Large intestine (tissue), 3 donors: ENCODE measurements at regions not wholly inside any gene's neighbourhood (a gene's known extent, or its start where the extent isn't known, plus 50 kb on each side); places are given as distances from the start of the nearest gene placed in this dataset.

Experiments
- DNase-seq, 2 donors: peaks; one replicate each; pipeline versions ENCODE4 v3.0.0 to v3.0.0-alpha.2; 2013
- H3K27ac ChIP-seq: one replicate; pipeline ENCODE4 v1.5.1; 2013; ENCODE audit warnings: low read length
- H3K27me3 ChIP-seq: 2 replicates; pipeline ENCODE4 v1.6.1; 2013; ENCODE audit warnings: low read length; ENCODE audit not compliant: control insufficient read depth, insufficient read depth
- H3K36me3 ChIP-seq: 2 replicates; pipeline ENCODE4 v1.6.1; 2013; ENCODE audit warnings: low read length; ENCODE audit not compliant: control insufficient read depth, insufficient read depth
- H3K4me1 ChIP-seq: one replicate; pipeline ENCODE4 v1.6.1; 2013; ENCODE audit warnings: low read length; ENCODE audit not compliant: control insufficient read depth, insufficient read depth
- H3K4me3 ChIP-seq: one replicate; pipeline ENCODE4 v1.5.1; 2013; ENCODE audit warnings: low read length
- H3K9me3 ChIP-seq: one replicate; pipeline ENCODE4 v1.6.1; 2013; ENCODE audit warnings: mild to moderate bottlenecking, low read depth, low read length, moderate library complexity; ENCODE audit not compliant: control insufficient read depth
- WGBS: methylation state at CpG from one replicate; pipeline ENCODE4 v1.1.5; 2013; ENCODE audit warnings: low lambda C conversion rate; ENCODE audit not compliant: insufficient coverage; 5-methylcytosine and 5-hydroxymethylcytosine counted together

DNA sequence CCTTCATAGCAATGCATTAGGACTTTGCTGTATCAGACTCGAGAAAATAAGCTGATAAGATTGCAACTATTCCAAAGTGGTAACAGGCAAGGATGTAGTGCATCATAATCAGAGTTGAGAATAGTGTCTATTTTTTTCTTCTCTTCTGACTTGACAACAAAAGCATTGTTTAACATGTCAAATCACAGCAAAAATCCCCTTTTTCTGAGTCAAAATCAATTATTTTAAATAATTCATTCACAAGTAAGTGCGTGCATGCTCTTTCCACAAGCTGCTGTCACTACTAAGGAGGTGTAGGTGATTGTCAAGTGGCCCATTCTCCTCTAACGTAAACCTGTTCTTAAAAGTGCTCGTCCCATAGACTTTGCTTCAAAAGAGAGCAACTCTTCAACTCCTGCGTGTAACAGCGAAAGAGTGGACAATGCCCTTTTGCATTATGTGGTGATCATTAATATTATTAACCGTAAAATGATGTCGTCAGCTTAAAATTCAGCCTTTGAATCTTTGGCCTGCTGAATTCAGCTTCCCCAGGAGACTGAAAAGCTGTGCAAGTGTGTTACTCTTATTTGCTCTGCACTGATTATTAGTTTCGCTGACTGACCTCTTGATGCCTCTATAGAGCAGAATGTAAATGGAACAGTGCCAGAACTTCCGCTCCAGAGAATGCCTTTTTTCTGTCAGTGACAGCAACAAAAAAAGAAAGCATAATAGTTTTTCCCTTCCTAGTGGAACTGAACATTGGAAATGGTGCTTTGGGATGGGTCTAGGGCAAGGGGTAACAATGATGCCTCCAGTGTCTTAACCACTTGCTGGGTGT lies 680.8 kb upstream of the SEMA6A start:
- WGBS = 100% methylated on average over 1 of the region's 10 CpGs
- no peak overlapping the region for H3K27ac ChIP-seq

DNA sequence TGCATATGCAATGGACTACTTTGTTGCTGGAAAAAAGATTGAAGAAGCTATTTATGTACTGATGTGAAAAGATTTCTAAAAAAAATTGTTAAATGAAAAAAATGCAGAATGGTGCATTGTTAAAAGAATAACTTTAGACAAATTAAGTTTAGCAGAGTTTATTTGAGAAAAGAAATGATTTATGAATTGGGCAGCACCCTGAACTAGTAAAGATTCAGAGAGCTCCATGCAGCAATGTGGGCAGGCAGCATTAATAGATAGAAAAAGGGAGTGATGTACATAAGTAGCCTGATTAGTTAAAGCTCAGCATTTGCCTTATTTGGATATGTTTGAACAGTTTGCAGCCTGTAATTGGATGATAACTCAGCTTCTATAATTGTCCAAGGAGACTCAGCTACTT lies 677.9 kb upstream of the SEMA6A start:
- no peaks in the 10 kb centered on the region for H3K4me1 ChIP-seq
- H3K9me3 ChIP-seq = no peaks in the 10 kb centered on the region
- H3K27me3 ChIP-seq = no peaks in the 10 kb centered on the region
- no peak for DNase-seq
- H3K36me3 ChIP-seq = no peaks in the 10 kb centered on the region
- no peak overlapping the region for H3K27ac ChIP-seq
- no peak overlapping the region for H3K4me3 ChIP-seq

More for the DNA sequence above, 680.8 kb upstream of the SEMA6A start:
- no peak overlapping the region for H3K4me3 ChIP-seq
- H3K36me3 ChIP-seq = no peaks in the 10 kb centered on the region
- DNase-seq = no peak
- no peaks in the 10 kb centered on the region for H3K4me1 ChIP-seq
- no peaks in the 10 kb centered on the region for H3K9me3 ChIP-seq
- H3K27me3 ChIP-seq = no peaks in the 10 kb centered on the region

- WGBS = 100% methylated on average over 1 of the region's 5 CpGs
- no peak overlapping the region for H3K4me3 ChIP-seq
- H3K27ac ChIP-seq = no peak overlapping the region
- no peaks in the 10 kb centered on the region for H3K36me3 ChIP-seq
- H3K4me1 ChIP-seq = no peaks in the 10 kb centered on the region
- H3K27me3 ChIP-seq = no peaks in the 10 kb centered on the region
- no peaks in the 10 kb centered on the region for H3K9me3 ChIP-seq
- no peak for DNase-seq
Observed at GRCh38 chr5:117249086-117249815, 674.6 kb upstream of the SEMA6A start.

DNA sequence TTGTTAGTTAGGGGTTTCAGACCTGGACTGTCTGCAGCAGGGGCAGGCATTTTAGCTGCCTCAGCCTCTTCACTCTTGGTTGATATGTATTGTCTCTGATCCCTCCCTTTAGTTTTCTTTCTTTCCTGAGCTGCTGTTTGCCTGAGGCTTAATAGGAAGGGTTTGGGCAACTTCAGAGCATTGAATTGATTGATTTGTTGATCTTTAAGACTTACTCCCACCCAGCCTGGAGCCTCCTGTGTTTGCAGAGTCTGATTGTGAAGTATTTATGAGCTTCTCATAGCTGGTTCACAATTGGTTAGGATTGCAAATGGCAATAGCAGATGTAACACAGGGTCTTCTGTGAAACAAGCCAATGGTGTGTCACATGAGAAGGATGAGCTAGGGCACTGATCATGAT lies 671.8 kb upstream of the SEMA6A start:
- Histone ChIP-seq H3K4me1 (no peaks in the 10 kb centered on the region), H3K4me3 (no peak overlapping the region), H3K27me3 (no peaks in the 10 kb centered on the region), H3K36me3 (no peaks in the 10 kb centered on the region), H3K27ac (no peak overlapping the region), H3K9me3 (peaks cover under 1% of the 10 kb centered on the region)
- DNase-seq = no peak

DNA sequence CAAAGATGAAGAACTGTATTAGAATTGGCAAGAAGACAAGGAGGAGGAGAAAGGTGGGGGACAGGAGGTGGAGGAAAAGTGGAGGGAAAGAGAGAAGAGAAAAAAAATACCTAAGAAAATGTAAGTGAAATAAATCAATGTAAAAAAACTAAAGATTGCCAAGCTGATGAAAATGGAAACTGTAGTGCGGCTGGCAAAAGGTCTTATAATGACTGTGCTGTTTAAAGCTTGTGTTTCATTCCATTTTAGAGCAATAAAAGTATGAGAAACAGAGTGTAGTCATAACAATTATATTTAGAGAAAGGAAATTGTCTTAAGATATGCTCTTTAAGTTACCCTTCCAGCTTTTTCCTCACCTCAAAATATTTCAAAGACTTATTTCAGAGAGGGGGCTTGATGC lies 670.5 kb upstream of the SEMA6A start:
- WGBS = 86% methylated on average over 1 of the region's 1 CpG
- Histone ChIP-seq H3K36me3 (no peaks in the 10 kb centered on the region), H3K4me1 (no peaks in the 10 kb centered on the region)

GRCh38 chr5:117242028-117242427 lies 667.4 kb upstream of the SEMA6A start:
- Histone ChIP-seq H3K4me1 (no peaks in the 10 kb centered on the region), H3K27me3 (no peaks in the 10 kb centered on the region), H3K4me3 (no peak overlapping the region), H3K9me3 (peaks cover 2% of the 10 kb centered on the region), H3K27ac (no peak overlapping the region), H3K36me3 (no peaks in the 10 kb centered on the region)
- 67% methylated on average over 1 of the region's 2 CpGs for WGBS
- DNase-seq = no peak

More for the DNA sequence above, 670.5 kb upstream of the SEMA6A start:
- no peak overlapping the region for H3K27ac ChIP-seq
- no peak for DNase-seq
- H3K9me3 ChIP-seq = peaks cover 2% of the 10 kb centered on the region
- H3K4me3 ChIP-seq = no peak overlapping the region
- H3K27me3 ChIP-seq = no peaks in the 10 kb centered on the region

GRCh38 chr5:117236941-117237340 lies 662.3 kb upstream of the SEMA6A start:
- WGBS = 92% methylated on average over 2 of the region's 3 CpGs
- Histone ChIP-seq H3K27ac (no peak overlapping the region), H3K4me3 (no peak overlapping the region), H3K27me3 (no peaks in the 10 kb centered on the region), H3K4me1 (no peaks in the 10 kb centered on the region), H3K36me3 (no peaks in the 10 kb centered on the region), H3K9me3 (peaks cover 2% of the 10 kb centered on the region)
- DNase-seq = no peak

DNA sequence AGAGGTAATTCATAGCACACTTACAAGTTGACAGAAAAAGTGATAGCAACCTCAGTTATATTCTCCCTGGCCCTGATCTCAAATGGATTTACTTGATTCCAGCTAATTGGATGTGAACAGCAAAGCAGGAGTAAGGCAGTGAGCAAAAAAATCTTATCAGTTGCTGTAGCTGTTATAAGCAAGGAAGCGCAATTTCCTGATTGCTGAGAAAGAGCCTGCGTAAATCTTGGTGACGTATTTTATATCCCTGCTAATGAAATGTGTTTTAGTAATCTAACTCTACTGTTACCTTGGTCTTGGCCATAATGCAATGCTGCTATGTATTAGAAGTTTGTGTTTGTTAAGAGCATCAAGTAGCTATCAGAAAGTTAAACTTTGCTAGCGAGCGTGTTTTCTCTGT lies 661.2 kb upstream of the SEMA6A start:
- 0% methylated on average over 2 of the region's 5 CpGs for WGBS
- Histone ChIP-seq H3K9me3 (no peaks in the 10 kb centered on the region), H3K27ac (no peak overlapping the region), H3K27me3 (no peaks in the 10 kb centered on the region), H3K36me3 (no peaks in the 10 kb centered on the region), H3K4me1 (no peaks in the 10 kb centered on the region), H3K4me3 (no peak overlapping the region)
- DNase-seq = no peak

DNA sequence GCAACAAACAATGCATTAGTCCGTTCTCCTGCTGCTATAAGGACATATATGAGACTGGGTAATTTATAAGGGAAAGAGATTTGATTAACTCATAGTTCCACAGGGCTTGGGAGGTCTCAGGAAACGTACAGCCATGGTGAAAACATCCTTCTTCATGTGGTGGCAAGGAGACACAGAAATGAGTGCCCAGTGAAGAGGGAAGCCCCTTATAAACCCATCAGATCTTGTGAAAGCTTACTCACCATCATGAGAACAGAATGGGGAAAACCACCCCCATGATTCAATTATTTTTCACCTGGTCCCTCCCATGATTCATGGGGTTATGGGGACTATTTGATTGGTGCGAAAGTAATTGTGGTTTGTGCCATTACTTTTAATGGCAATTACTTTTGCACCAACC lies 655.8 kb upstream of the SEMA6A start:
- H3K27me3 ChIP-seq = no peaks in the 10 kb centered on the region
- 100% methylated on average over 1 of the region's 3 CpGs for WGBS
- DNase-seq = no peak
- no peak overlapping the region for H3K4me3 ChIP-seq
- no peak overlapping the region for H3K27ac ChIP-seq
- no peaks in the 10 kb centered on the region for H3K9me3 ChIP-seq
- H3K36me3 ChIP-seq = no peaks in the 10 kb centered on the region
- H3K4me1 ChIP-seq = no peaks in the 10 kb centered on the region

- no peaks in the 10 kb centered on the region for H3K4me1 ChIP-seq
- no peak for DNase-seq
- H3K27ac ChIP-seq = no peak overlapping the region
- H3K36me3 ChIP-seq = no peaks in the 10 kb centered on the region
- H3K27me3 ChIP-seq = no peaks in the 10 kb centered on the region
- no peaks in the 10 kb centered on the region for H3K9me3 ChIP-seq
- WGBS = no CpG with 5 or more reads among the region's 1 CpG
- no peak overlapping the region for H3K4me3 ChIP-seq
Observed at GRCh38 chr5:117220730-117221129, 646.1 kb upstream of the SEMA6A start.

- Histone ChIP-seq H3K27me3 (no peaks in the 10 kb centered on the region), H3K4me3 (no peak overlapping the region), H3K36me3 (no peaks in the 10 kb centered on the region), H3K4me1 (no peaks in the 10 kb centered on the region), H3K9me3 (no peaks in the 10 kb centered on the region), H3K27ac (no peak overlapping the region)
- WGBS = no CpG with 5 or more reads among the region's 2 CpGs
- no peak for DNase-seq
Observed at GRCh38 chr5:117218789-117219188, 644.2 kb upstream of the SEMA6A start.
